ENCODE measurements at regions not wholly inside any gene's neighbourhood (a gene's known extent, or its start where the extent isn't known, plus 50 kb on each side); places are given as distances from the start of the nearest gene placed in this dataset.
"Not testable (repeated sequence)": the region's sequence is repeated elsewhere in the genome, so short reads cannot be mapped to it uniquely, and the experiment has no call there.

DNA sequence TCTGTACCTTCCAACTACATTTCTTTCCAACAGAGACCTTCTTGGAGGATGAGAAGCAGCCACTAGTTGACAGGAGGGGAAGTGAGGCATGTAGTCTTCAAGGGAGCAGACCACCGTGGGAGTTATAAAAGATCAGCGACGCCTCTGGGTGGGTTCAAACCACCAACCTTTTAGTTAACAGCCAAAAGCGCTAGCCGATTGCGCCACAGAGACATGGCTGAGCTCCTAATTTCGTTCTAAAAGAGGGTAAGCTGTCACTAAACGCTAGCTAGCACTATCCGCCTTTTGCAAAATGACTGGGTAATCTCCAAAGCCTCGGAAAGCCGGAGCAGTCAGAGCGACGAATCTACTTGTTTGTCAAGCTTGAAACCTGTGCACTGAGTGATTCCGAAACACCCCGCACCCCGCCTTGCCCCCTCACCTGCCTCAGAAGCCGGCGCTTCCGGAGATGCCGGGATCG is 135.8 kb downstream of the FAM72B start:
- H3K27me3 ChIP-seq (ENCODE audit: control insufficient read depth, insufficient read depth, low read length); DNase-seq (ENCODE audit: low read depth); H3K36me3 ChIP-seq (ENCODE audit: control insufficient read depth, insufficient read depth, low read length); H3K4me3 ChIP-seq (ENCODE audit: low read depth, low read length): not testable (repeated sequence)

GRCh38 chr1:121048769-121049443 is 135.2 kb downstream of the FAM72B start:
- not testable (repeated sequence) for H3K27me3 ChIP-seq (ENCODE audit: control insufficient read depth, insufficient read depth, low read length); H3K36me3 ChIP-seq (ENCODE audit: control insufficient read depth, insufficient read depth, low read length); DNase-seq (ENCODE audit: low read depth); H3K4me3 ChIP-seq (ENCODE audit: low read depth, low read length)

DNA sequence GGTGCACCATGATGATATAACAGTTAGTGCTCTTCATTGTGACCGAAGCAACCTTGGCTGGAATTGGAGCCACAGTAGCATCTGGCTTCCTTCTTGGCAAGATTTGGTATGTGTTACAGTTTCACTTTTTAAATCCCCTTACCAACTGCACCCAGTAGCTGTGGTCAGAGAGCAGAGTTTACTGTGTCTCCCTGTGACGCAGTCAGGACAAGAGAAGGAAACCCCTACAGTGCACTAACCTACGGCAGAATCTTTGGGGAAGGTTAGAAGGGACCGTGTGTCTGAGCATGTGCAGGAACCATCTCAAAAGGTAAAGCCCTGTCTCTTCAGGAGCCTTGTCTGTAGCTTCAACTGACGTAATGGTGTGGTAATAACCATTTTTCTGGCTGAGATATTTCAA is 134.0 kb downstream of the FAM72B start:
- H3K4me3 ChIP-seq (ENCODE audit: low read depth, low read length); DNase-seq (ENCODE audit: low read depth); H3K36me3 ChIP-seq (ENCODE audit: control insufficient read depth, insufficient read depth, low read length); H3K27me3 ChIP-seq (ENCODE audit: control insufficient read depth, insufficient read depth, low read length): not testable (repeated sequence)

- not testable (repeated sequence) for H3K4me3 ChIP-seq (ENCODE audit: low read depth, low read length); DNase-seq (ENCODE audit: low read depth); H3K27me3 ChIP-seq (ENCODE audit: control insufficient read depth, insufficient read depth, low read length); H3K36me3 ChIP-seq (ENCODE audit: control insufficient read depth, insufficient read depth, low read length)
These were observed 132.9 kb downstream of the FAM72B start for GRCh38 chr1:121051161-121051790.

DNA sequence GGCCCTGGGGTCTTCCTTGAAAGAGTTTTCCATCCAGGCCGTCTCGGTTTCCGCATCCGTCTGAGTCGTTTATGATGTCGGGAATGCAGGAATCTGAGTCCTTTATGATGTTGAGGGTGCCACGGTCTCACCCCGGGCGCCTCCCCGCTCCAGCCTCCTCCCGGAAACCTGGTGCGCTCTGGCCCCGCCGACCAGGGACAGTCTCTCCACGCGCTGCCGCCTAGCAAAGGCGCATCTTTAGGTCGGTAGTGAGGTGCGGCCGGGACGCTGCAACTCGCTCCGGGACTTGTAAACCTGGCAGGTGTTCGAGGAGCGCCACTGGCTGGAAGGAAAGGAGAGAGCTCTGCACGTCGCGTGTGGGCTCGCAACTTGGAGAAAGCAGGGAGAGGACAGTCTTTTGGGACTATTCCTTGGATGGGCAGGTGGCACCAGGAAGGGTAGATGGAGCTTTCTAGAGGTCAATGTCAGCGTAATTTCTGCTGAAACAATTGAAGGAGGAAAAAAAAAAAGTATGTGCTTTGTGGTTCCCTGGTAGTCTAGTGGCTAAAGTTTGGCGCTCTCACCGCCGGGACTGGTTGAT is 132.0 kb downstream of the FAM72B start:
- not testable (repeated sequence) for H3K27me3 ChIP-seq (ENCODE audit: control insufficient read depth, insufficient read depth, low read length); H3K36me3 ChIP-seq (ENCODE audit: control insufficient read depth, insufficient read depth, low read length); H3K4me3 ChIP-seq (ENCODE audit: low read depth, low read length); DNase-seq (ENCODE audit: low read depth)

DNA sequence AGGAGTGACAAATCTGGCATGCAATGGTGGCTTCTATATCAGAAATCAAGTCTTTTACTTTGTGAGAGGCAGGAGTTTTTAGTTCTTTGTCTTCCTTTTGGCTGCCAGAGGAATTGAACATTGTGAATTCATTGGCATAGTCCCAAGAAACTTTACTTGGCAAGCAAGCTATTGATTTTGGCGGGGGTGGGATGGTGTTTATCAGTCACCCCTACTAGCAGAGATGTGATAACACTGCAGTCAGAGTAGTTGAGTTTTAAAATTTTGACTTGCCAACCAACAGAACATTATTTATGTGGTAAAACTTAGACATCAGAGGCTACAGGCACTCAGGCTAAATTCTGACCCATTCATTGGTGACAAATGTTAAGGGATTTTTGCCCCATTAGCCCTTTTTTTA is 129.2 kb downstream of the FAM72B start:
- H3K4me3 ChIP-seq (ENCODE audit: low read depth, low read length); DNase-seq (ENCODE audit: low read depth); H3K36me3 ChIP-seq (ENCODE audit: control insufficient read depth, insufficient read depth, low read length); H3K27me3 ChIP-seq (ENCODE audit: control insufficient read depth, insufficient read depth, low read length): not testable (repeated sequence)

DNA sequence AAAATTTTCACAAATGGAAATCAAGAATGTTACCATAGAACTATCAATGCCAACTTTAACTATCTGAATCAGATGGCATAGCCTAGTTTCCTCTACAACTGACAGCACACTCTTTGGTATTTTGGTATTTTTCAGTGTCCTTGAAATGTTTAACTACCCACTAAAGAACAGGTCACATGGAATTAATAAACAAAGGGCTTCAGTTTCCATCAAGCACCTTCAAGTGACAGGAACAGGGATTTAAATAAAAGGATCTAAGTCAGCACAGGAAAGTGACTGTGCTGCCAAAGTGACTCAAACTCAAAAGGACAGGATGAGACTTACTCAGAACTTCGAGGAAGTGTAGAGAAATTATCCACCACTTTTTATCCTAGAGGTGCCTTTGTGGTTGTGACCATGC is 117.2 kb downstream of the FAM72B start:
- H3K4me3 ChIP-seq (ENCODE audit: low read depth, low read length); H3K27me3 ChIP-seq (ENCODE audit: control insufficient read depth, insufficient read depth, low read length); DNase-seq (ENCODE audit: low read depth); H3K36me3 ChIP-seq (ENCODE audit: control insufficient read depth, insufficient read depth, low read length): not testable (repeated sequence)

DNA sequence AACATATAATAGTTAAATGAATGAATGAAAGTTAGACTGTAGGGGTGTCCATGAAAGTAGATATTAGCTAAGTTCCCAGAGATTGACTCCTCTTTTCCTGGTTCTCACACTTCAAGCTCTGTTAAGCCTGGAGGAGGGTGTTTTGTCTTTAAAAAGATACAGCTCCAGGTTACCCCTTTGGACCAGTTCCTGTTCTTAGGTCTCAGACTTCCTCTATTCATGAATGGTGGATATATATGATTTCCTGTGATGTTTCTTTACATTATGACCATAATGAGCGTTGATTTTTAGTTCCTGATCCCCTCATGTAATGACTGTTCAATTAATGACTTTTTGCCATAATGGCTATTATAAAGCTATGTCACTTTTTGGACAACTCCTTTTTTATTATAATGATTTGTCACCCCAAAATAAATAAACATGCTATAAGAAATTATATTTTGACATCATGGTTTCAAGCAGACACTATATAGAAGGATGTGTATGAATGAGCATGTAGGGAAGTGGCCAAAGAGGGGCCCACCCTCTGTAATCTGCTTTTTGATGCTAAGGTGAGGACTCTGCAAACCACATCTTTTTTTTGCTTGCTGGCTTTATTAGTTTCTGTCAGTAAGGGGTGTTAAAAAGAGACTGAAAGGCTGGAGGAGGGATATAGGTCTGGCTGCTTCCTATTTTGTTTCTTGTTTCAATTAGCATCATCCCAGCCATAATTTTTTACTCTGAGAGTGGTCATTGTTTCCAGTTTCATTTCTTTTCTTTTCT is 115.2 kb downstream of the FAM72B start:
- H3K4me3 ChIP-seq (ENCODE audit: low read depth, low read length); DNase-seq (ENCODE audit: low read depth); H3K27me3 ChIP-seq (ENCODE audit: control insufficient read depth, insufficient read depth, low read length); H3K36me3 ChIP-seq (ENCODE audit: control insufficient read depth, insufficient read depth, low read length): not testable (repeated sequence)

- H3K36me3 ChIP-seq (ENCODE audit: control insufficient read depth, insufficient read depth, low read length); DNase-seq (ENCODE audit: low read depth); H3K4me3 ChIP-seq (ENCODE audit: low read depth, low read length); H3K27me3 ChIP-seq (ENCODE audit: control insufficient read depth, insufficient read depth, low read length): not testable (repeated sequence)
These were observed 110.3 kb downstream of the FAM72B start for GRCh38 chr1:121073852-121074251.

GRCh38 chr1:121075254-121075805 is 108.8 kb downstream of the FAM72B start:
- not testable (repeated sequence) for DNase-seq (ENCODE audit: low read depth); H3K27me3 ChIP-seq (ENCODE audit: control insufficient read depth, insufficient read depth, low read length); H3K4me3 ChIP-seq (ENCODE audit: low read depth, low read length); H3K36me3 ChIP-seq (ENCODE audit: control insufficient read depth, insufficient read depth, low read length)

- not testable (repeated sequence) for DNase-seq (ENCODE audit: low read depth); H3K4me3 ChIP-seq (ENCODE audit: low read depth, low read length); H3K27me3 ChIP-seq (ENCODE audit: control insufficient read depth, insufficient read depth, low read length); H3K36me3 ChIP-seq (ENCODE audit: control insufficient read depth, insufficient read depth, low read length)
These were observed 107.5 kb downstream of the FAM72B start for GRCh38 chr1:121076674-121077073.

DNA sequence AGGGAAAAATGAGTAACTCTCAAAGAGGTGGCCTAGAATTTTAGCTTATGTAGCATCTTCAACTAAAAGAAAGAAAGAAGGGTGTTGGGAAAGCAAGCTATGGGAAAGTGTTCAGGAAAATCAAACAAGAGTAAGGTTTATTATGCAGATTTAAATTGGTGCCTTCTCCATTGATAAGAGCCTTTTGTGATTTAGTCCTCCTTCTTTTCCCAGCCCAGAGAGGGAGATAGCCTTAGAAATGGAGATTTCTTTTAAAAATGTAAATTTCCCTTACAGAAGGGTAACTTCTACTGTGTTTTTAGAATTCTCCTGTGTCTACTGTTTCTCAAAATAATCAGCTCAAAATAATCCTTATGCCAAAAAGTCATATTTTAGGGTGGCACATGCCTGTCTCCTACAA is 104.5 kb downstream of the FAM72B start:
- not testable (repeated sequence) for H3K27me3 ChIP-seq (ENCODE audit: control insufficient read depth, insufficient read depth, low read length); H3K4me3 ChIP-seq (ENCODE audit: low read depth, low read length); DNase-seq (ENCODE audit: low read depth); H3K36me3 ChIP-seq (ENCODE audit: control insufficient read depth, insufficient read depth, low read length)

- not testable (repeated sequence) for H3K36me3 ChIP-seq (ENCODE audit: control insufficient read depth, insufficient read depth, low read length); H3K4me3 ChIP-seq (ENCODE audit: low read depth, low read length); DNase-seq (ENCODE audit: low read depth); H3K27me3 ChIP-seq (ENCODE audit: control insufficient read depth, insufficient read depth, low read length)
These were observed 103.8 kb downstream of the FAM72B start for GRCh38 chr1:121080197-121080903.

DNA sequence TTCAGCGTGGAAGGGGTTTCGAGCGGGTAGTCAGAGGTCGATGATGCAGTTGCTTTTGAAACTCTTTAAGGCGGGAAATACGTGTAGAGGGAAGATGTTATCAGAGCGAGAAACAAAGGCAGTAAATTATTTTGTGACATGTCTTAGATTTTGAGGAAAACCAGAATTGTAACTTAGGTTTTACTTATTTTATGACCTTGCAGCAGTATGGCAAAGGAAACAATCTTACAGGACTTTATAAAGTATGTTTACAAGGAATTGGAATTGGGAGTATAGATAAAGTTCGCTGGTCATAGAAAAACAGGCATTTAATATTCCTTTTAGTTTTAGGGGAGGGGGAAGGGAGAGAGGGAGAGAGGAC is 103.3 kb downstream of the FAM72B start:
- not testable (repeated sequence) for H3K36me3 ChIP-seq (ENCODE audit: control insufficient read depth, insufficient read depth, low read length); DNase-seq (ENCODE audit: low read depth); H3K4me3 ChIP-seq (ENCODE audit: low read depth, low read length); H3K27me3 ChIP-seq (ENCODE audit: control insufficient read depth, insufficient read depth, low read length)
